HS-5 (cell line): ENCODE measurements at regions not wholly inside any gene's neighbourhood (a gene's known extent, or its start where the extent isn't known, plus 50 kb on each side); places are given as distances from the start of the nearest gene placed in this dataset.

Experiments
- DNase-seq: peaks from one replicate; pipeline ENCODE4 v3.0.0-alpha.2; 2012; ENCODE audit warnings: low read depth

DNA sequence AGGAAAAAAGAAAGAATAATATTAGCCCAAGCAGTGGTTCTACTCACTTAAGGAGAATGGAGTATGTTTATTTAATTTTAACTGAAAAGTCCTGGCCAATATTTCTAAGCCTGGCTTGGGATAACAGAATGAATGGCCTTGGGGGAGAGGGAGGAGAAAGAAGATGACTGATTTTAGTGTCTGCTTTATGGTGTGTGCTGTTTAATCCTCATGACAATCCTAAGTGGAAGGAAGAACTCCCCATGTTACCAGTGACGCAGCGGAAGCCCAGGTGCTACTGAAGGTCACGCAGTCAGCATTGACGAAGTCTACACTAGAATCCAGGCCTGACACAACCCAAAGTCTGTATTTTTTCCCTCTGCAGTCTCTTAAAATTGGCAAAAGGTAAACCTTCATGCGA lies 50.5 kb downstream of the PALM2AKAP2 start:
- DNase-seq = no peak

DNA sequence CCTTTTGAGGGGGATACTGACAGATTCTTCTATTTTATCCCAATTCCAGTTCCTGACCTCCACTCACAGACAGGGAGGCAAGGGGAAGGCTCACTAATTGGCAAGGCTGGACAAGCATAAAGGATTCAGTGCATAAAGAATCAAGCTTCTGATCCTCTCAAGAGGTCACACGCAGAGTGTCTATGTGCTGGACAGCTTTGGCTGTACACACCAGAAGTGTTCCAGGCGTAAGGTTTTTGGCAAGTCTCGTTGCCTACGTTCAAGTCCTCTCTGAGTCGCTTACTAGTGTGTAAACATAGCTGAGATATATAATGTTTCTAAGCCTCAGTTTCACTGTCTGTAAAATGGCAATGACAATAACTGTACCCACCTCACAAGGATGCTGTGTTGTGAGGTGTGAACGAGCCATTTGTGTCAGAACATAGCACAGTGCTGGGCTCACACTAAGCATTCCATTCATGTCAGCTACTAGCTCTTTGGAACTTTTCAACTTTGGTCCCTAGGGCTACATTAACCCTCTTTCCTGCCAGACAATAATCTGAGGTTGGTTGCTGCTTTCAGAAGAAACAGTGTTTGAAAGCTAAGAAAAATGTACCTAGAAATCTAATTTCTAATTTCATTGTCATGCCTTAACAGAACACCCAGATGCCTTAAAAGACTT lies 52.1 kb downstream of the PALM2AKAP2 start:
- DNase-seq = no peak

DNA sequence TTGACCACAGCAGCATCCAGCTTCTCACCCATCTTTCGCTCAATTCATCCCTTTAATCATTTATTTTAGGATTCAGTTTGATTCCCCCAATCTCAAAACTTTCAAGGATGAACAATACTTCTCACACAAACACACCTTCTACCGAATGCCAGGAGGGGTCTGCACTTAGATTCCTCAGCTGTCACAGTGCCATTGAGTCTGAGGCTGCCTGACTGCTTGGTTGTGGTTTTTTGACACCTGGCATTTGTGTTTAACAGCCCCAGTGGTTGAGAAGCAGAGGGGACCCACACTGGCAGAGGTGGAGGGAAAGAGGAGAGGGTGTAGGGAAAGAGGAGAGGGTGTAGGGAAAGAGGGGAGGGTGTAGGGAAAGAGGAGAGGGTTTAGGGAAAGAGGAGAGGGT lies 54.9 kb downstream of the PALM2AKAP2 start:
- DNase-seq = no peak

DNA sequence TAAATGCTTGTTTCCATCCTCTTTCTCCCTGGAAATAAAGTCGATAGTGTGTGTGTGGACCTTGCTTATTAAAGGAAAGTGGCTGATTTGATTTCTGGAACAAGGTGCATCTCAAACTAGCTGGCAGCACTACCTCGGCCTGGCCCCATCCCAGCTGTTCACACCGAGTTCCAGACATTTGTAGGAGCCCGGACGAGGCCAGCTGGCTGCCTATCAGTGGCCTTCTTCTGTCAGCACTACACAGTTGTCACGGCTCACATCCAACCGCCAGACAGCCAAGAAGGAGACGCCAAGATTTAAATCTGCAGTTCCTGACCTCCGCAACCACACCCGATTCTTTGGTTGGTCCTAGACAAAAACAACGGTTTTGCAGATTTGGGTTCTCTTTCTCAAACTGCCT lies 63.6 kb downstream of the PALM2AKAP2 start:
- no peak for DNase-seq

DNA sequence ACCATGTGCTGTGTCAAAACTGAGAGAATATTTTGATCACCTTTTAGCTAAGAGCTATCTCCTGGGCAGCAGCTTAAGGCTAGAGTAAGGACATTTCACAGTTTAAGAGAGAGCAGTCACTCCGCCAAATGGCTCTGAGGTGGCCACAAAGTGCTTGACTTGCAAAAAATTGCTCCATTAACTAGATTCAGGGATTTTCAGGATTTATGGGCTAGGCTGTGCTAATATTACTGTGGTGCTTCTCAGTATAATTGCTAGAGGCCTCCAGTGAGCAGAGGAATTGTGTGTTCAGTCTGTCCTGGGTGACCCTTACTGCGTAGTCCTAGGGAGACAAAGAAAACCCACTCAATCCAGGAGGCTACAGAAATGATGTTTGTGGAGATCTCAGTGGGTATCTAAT lies 65.2 kb downstream of the PALM2AKAP2 start:
- DNase-seq = no peak

DNA sequence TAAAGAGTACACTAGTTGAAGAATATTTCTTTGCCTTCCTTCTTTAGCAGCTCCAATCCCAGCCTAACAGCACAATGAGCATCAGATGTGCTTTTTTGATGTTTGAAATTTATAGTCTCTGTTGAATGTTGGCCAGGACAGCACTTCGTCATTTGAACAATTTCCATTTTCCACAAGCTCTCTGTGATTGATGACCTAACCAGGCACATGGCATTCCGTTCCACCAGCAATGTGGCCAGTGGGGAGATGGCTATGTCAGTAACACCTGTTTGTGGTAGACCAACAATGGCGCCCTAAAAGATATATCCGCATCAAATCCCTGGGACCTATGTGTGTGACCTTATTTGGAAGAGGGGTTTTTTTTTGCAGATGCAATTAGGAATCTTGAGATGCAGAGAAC lies 66.8 kb downstream of the PALM2AKAP2 start:
- no peak for DNase-seq

DNA sequence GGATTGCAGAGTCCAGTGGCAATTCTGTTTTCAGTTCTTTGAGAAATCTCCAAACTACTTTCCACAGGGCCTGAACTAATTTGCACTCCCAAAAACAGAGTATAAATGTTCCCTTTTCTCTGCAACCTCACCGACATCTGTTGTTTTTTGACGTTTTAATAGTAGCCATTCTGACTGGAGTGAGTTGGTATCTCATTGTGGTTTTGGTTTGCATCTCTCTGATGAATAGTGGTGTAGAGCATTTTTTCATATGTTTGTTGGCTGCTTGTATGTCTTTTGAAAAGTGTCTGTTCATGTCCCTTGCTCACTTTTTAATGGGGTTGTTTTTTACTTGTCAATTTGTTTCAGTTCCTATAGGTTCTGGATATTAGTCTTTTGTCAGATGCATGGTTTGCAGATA lies 72.6 kb downstream of the PALM2AKAP2 start:
- no peak for DNase-seq

DNA sequence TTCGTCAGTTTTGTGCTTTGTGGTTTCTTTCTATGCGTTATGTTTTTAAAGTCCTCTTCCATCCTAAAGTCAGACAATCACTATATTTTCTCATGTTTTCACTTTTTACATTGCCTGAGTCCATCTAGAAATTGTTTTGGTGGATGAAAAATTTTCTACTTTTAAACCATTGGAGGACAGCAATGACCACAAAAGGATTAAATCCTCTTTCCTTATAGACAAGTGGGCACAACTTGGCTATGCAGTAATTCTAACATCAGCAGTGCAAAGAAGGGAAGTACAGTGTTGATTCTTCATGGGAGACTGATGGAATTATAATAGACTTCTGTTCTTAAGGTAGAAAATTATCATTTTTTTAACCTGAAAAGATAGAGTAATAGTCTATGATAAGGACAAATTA lies 75.5 kb downstream of the PALM2AKAP2 start:
- no peak for DNase-seq

DNA sequence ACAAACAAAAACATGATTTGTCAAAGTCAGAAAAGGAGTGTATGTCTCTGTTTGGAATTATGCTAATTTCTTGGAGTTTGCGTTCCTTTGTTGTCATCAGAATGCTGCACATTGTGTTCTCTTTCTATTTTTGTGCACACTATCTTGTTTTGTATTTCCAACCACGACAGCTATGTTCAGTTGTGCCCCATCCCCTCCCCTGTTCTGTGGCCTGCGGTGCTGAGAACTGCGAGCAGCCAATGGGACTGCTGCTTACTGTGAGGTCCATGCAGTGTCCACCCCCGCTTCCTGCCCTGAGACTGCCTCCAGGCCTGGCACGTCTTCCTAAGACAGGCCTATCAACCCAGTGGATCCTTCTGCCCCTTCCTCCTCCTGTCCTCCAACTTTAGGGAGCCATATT lies 76.8 kb downstream of the PALM2AKAP2 start:
- DNase-seq = no peak

DNA sequence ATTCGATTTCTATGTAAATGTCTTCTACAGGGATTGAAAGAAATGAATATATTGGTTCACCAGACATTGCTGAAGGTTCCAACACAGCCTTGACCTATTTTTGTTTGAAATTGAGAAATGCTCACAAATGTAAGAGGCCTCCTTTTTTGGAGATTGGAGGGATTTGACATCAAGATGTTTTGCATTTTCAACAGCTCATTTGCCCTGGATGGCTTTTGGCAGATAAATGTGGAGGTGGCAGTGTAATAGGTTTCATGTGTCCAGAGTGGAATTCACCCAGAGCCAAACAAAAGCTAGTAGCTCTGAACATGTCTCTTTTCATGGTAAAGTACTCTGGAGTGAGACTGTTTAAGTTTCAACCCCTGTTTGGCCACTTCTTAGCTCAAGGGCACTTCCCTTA lies 77.3 kb downstream of the PALM2AKAP2 start:
- no peak for DNase-seq

DNA sequence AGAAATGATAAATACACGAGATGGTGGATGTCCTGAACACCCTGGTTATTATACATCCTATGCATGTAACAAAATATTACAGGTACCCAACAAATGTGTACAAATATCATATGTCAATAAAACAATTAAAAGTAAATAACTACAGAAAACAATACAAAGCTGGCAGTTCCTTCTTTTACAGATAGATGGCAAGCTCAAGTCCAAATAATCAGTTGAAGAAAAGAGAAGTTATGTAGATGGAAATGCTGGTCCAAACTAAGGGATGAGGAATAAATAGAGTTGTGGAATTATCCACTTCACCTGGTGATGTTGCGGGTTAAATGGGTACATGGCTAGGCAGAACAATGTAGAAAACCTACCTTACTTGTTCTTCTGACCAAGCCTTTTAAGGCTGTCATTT lies 79.4 kb downstream of the PALM2AKAP2 start:
- no peak for DNase-seq

DNA sequence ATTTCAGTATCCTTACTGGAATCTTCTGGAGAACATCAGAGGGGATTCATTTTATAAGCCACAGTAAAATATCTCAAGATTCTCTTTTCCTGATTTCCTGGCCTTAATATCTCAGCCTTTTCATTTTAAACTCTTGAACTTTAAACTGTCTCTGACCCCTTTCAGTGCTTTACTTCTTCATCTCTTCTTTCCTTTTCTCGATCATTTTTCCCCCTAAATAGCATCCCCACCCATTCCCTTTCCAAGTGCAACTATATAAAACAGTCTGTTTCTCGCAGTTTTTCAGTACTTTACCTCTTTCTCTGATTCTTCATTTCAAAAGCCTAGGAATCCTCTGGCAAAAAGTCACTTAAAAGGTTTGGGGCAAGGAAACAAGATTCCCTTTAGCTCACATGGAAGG lies 80.5 kb downstream of the PALM2AKAP2 start:
- no peak for DNase-seq

DNA sequence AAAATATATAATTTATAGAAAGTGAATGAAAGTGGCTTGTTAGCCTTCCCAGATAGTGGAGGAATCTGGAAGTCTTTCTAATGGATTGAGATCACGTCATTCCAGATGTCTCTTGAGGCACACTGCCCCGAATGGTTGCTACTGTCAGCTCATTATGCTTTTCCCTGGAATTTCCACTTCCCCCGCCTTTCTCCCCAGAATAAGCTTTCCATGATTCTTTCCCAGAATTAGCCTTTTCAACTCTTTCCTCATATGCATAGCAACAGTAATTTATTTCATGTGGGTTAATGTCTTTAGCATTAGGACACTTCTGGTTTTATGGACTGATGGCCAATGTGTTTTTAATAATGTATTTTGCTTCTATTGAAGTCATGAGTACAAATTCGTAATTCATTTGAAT lies 81.5 kb downstream of the PALM2AKAP2 start:
- DNase-seq = no peak

DNA sequence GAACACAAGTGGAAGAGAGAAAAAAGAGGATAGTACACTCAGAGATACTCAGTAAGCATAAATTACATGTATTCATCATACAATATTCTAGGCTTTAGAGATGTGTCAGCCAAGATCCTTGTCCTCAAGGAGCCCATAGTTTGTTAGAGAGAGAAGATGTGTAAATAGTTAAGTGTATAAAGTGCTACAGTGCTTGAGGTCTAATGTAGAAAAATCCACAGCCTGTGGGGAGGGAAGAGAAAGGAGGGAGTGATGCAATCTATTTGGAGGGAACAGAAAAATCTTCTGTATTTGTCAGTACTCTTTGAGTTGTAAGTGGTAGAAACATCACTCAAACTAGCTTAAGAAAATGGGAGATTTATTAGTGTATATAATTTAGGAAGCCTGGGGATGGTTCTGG lies 81.9 kb downstream of the PALM2AKAP2 start:
- DNase-seq = no peak

DNA sequence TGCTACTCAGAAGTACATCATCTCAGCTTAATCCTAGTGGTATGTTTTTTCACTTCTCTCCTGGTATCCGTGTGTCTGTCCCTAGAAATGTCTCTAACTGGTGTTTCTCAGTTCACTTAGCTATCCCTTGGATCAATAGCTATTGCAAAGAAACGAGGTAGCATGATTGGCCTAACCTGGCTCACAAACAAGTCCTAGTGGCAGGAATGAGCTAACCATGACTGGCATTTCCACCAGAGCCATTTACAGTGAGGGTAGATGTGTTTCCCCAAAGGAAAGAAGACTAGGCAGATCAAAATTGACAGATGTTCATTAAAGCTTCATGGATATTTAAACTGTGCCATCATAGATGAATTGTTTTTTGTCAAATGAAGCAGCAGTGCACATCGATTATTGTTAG lies 82.5 kb downstream of the PALM2AKAP2 start:
- no peak for DNase-seq

DNA sequence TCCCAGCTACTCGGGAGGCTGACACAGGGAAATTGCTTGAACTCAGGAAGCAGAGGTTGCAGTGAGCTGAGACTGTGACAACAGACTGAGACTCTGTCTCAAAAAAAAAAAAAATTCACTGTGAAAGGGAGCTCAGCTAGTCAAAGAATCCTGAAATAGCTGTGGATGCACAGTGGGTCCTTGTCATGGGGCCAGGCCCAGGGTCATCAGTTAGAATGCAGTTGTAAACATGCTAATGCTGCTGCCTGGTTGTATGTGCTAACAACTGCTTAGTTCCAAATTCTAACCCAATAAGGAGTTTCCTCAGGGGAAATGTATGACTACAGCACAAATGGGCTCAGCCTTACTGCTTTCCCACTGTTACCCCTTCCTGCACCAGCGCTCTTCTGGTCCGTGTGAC lies 84.0 kb downstream of the PALM2AKAP2 start:
- DNase-seq = no peak

DNA sequence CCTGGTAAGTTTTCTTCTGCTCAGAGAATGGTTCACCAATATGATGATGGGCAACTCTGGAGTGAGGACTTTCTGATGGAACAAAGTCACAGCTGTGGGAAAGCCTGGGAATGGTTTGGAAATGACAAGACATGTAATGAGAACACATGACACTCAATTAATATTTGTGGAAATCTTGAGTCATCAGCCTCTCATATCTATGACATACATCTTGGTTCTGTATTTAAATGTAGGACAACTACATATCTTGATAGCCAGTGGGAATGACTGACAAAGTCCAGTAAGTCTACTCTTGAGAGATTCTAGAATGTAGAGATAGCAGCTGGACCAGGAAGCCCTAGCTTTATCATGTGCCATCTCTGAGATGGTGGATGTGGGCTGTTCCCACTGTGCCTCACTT lies 85.5 kb downstream of the PALM2AKAP2 start:
- DNase-seq = no peak

DNA sequence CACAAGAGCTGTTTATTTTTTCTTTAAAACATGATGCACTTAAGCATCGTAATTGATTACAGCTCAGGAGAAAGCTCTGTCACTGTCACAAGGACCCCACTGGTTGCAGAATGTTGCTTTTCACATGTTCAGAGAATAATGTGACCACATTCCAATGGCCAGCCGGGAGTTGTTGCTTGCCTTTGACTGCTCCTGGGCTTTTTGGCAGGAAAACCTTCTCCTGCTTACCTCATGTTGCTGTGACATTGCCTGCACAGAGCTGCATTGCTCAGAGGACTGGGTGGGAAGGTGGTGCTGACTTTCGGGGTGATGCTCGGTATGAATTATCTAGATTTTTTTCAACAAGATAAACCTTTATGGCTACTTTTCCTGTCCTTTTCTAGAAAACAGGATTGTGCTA lies 88.2 kb downstream of the PALM2AKAP2 start:
- no peak for DNase-seq

DNA sequence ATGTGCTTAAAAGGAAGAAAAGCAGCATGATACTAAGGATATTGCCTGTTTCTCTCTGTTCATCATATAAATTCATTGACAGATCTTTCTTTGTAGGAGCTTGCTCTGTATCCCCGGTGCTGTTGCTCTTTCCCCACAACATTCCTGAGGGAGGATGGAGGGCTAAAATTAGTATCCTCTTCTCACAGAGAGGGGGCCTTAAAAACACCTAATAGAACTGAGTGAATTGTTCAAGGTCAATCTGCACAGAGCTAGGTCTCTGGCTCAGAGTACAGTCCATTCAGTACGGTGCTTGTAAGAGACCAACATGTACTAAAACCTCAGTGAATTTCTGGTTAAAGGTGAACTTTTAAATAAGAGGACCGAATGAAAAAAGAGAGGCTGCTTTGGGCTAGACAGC lies 88.7 kb downstream of the PALM2AKAP2 start:
- DNase-seq = no peak

DNA sequence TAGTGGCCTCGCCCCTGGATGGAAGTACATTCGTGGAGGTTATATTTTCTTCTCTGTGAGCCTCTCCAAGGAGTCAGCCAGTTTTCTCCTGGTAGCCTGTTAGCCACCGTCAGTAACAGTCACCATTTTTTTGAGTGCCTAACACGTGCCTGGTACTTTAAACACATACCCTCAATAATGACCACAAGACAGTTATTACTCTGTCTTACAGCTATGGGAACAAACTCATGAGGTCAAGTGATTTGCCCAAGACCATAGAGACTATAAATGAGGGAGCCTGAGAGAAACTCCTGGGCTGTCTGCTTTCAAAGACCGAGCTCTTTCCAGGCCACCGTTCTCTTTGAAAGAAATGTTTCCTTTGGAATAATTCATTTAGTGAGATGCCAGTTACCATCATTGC lies 90.4 kb downstream of the PALM2AKAP2 start:
- no peak for DNase-seq

DNA sequence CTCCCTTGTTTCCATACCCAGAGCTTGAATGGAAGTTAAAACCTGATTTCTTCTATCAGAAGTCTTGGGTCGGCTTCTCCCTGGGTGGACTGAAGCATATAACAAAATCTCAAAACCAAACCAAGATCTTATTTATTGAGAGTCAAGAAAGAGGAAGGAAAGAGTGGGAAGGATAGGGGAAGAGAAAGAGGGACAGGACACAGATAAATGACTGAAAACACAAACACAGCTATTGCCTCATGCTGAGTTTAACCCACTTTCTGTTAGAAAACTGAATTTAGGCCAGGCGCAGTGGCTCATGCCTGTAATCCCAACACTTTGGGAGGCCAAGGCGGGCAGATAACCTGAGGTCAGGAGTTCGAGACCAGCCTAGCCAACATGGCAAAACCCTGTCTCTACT lies 92.9 kb downstream of the PALM2AKAP2 start:
- DNase-seq = no peak

DNA sequence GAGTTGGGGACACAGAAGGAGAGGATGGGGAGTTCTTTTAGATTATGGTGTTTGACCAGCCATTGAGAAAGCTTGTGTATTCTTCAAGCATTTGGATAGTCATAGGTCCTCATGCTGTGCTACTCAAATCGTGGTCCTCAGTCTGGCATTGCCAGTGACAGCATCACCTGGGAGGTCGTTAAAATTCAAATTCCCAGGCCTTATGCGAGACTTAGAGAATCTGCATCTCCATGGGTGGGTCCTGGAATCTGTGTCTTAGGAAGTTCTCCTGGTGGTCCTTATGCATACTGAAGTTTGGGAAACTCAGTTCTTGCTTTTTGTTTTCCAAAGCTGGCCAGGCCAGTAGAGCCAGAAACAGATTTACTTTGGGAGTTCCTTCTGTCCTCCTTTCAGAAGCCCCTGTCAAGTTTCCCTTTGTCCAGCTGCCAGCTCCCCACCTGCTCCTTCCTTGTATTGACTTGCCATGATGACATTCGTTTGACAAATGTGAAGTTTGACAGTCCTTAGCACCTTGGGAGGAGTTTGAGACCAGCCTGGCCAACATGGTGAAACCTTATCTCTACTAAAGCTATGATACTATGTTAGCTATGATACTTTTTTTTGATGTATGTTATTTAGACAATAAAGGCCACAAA lies 95.6 kb downstream of the PALM2AKAP2 start:
- DNase-seq = no peak

DNA sequence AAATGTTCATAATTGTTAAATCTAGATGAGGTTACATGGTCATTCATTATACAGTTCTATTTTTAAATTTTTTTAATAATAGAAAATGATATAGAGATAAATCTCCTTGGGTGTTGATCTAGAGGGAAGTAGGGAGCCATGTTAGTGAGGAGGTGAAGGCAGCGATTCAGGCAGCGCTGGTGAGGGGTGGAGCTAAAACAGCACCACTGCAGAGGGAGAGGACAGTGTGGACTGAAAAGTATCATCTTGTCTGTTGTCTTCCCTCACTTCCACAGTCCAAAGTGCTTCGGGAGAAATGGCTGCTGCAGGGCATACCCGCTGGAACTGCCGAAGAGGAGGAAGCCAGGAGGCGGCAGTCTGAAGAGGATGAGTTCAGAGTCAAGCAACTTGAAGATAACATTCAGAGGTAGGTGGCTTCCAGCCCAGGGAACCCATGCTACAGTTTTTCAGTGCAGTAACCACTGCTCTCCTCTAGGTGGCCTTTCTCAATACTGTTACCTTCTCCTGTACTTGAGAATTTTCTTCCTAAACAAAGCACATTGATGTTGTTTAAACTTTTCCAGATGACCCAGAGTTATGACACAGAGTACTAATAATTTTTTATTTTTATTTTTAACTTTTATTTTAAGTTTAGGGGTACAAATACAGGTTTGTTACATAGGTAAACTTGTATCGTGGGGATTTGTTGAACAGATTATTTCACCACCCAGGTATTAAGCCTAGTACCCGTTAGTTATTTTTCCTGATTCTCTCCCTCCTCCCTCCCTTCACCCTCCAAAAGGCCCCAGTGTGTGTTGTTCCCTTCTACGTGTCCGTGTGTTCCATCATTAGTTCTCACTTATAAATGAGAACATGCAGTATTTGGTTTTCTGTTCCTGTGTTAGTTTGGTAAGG lies 100.5 kb downstream of the PALM2AKAP2 start:
- DNase-seq = no peak
